ENCODE measurements at regions not wholly inside any gene's neighbourhood (a gene's known extent, or its start where the extent isn't known, plus 50 kb on each side); places are given as distances from the start of the nearest gene placed in this dataset.

GRCh38 chr10:31754803-31755624 is 173.6 kb downstream of the ARHGAP12 start:
- no peak for DNase-seq (ENCODE audit: low spot score)

GRCh38 chr10:31753681-31754080 is 174.9 kb downstream of the ARHGAP12 start:
- DNase-seq (ENCODE audit: low spot score) = no peak

- DNase-seq (ENCODE audit: low spot score) = no peak
Observed at GRCh38 chr10:31752170-31752569, 176.5 kb downstream of the ARHGAP12 start.

GRCh38 chr10:31751738-31752080 is 176.9 kb downstream of the ARHGAP12 start:
- no peak for DNase-seq (ENCODE audit: low spot score)

GRCh38 chr10:31751051-31751737 is 177.4 kb downstream of the ARHGAP12 start:
- no peak for DNase-seq (ENCODE audit: low spot score)

- no peak for DNase-seq (ENCODE audit: low spot score)
Observed at GRCh38 chr10:31749981-31750840, 178.4 kb downstream of the ARHGAP12 start.

GRCh38 chr10:31749301-31749700 is 179.3 kb downstream of the ARHGAP12 start:
- no peak for DNase-seq (ENCODE audit: low spot score)

GRCh38 chr10:31745612-31746376 is 182.8 kb downstream of the ARHGAP12 start:
- no peak for DNase-seq (ENCODE audit: low spot score)

GRCh38 chr10:31744025-31744424 is 184.6 kb downstream of the ARHGAP12 start:
- no peak for DNase-seq (ENCODE audit: low spot score)

- DNase-seq (ENCODE audit: low spot score) = no peak
Observed at GRCh38 chr10:31742255-31742654, 186.4 kb downstream of the ARHGAP12 start.

- DNase-seq (ENCODE audit: low spot score) = no peak
Observed at GRCh38 chr10:31741473-31741872, 187.2 kb downstream of the ARHGAP12 start.

GRCh38 chr10:31739711-31740110 is 188.9 kb downstream of the ARHGAP12 start:
- no peak for DNase-seq (ENCODE audit: low spot score)

GRCh38 chr10:31739146-31739545 is 189.5 kb downstream of the ARHGAP12 start:
- DNase-seq (ENCODE audit: low spot score) = no peak

- no peak for DNase-seq (ENCODE audit: low spot score)
Observed at GRCh38 chr10:31731711-31732110, 196.9 kb downstream of the ARHGAP12 start.

GRCh38 chr10:31730776-31731175 is 197.9 kb downstream of the ARHGAP12 start:
- DNase-seq (ENCODE audit: low spot score) = no peak

GRCh38 chr10:31728698-31729224 is 199.9 kb downstream of the ARHGAP12 start:
- no peak for DNase-seq (ENCODE audit: low spot score)

GRCh38 chr10:31725436-31725835 is 203.2 kb downstream of the ARHGAP12 start:
- no peak for DNase-seq (ENCODE audit: low spot score)

GRCh38 chr10:31724296-31724695 is 204.3 kb downstream of the ARHGAP12 start:
- no peak for DNase-seq (ENCODE audit: low spot score)

- DNase-seq (ENCODE audit: low spot score) = no peak
Observed at GRCh38 chr10:31723106-31723750, 205.4 kb downstream of the ARHGAP12 start.

GRCh38 chr10:31721096-31721495 is 207.5 kb downstream of the ARHGAP12 start:
- DNase-seq (ENCODE audit: low spot score) = no peak

GRCh38 chr10:31720546-31720945 is 208.1 kb downstream of the ARHGAP12 start:
- DNase-seq (ENCODE audit: low spot score) = no peak

All from ureter (tissue), 1 donor.